KMS-11 (cell line): ENCODE measurements at regions not wholly inside any gene's neighbourhood (a gene's known extent, or its start where the extent isn't known, plus 50 kb on each side); places are given as distances from the start of the nearest gene placed in this dataset.

Experiments used
- H2AFZ ChIP-seq: fragments of 200-600 bp; sonication (generic); 2 replicates; pipeline ENCODE4 v1.6.1; 2016; ENCODE audit warnings: antibody characterized with exemption, mixed run types, low read depth
- H3K27ac ChIP-seq: fragments of 200-600 bp; sonication (generic); 2 replicates; pipeline ENCODE4 v1.6.1; 2016; ENCODE audit warnings: mild to moderate bottlenecking, mixed run types
- H3K27me3 ChIP-seq: fragments of 200-600 bp; sonication (generic); 2 replicates; pipeline ENCODE4 v1.6.1; 2017; ENCODE audit warnings: mild to moderate bottlenecking, low read depth, mixed run types, moderate library complexity; ENCODE audit not compliant: insufficient read depth
- H3K36me3 ChIP-seq: fragments of 200-600 bp; sonication (generic); 2 replicates; pipeline ENCODE4 v1.6.1; 2017; ENCODE audit warnings: mild to moderate bottlenecking, mixed run types; ENCODE audit not compliant: insufficient read depth
- H3K4me1 ChIP-seq: fragments of 200-600 bp; sonication (generic); 2 replicates; pipeline ENCODE4 v1.6.1; 2016; ENCODE audit warnings: mild to moderate bottlenecking, low read depth, mixed run types; ENCODE audit not compliant: poor library complexity, severe bottlenecking
- H3K4me2 ChIP-seq: fragments of 200-600 bp; sonication (generic); 2 replicates; pipeline ENCODE4 v1.7.0; 2016; ENCODE audit warnings: mild to moderate bottlenecking, mixed run types
- H3K4me3 ChIP-seq: fragments of 200-600 bp; sonication (generic); IDR thresholded peaks from 2 replicates; pipeline ENCODE4 v1.6.1; 2017; ENCODE audit warnings: low read depth, low read length, mixed read lengths; ENCODE audit not compliant: insufficient read depth
- H3K79me2 ChIP-seq: fragments of 200-600 bp; sonication (generic); 2 replicates; pipeline ENCODE4 v1.6.1; 2016; ENCODE audit warnings: low read depth, mixed run types; ENCODE audit not compliant: insufficient read depth
- H3K9ac ChIP-seq: fragments of 200-600 bp; sonication (generic); 2 replicates; pipeline ENCODE4 v1.6.1; 2016; ENCODE audit warnings: mild to moderate bottlenecking, mixed run types
- H4K20me1 ChIP-seq: fragments of 200-600 bp; sonication (generic); 2 replicates; pipeline ENCODE4 v1.6.1; 2016; ENCODE audit warnings: mild to moderate bottlenecking, mixed run types; ENCODE audit not compliant: insufficient read depth
- CTCF ChIP-seq: fragments of 200-600 bp; sonication (generic); conservative IDR thresholded peaks from 2 replicates; pipeline ENCODE4 v1.6.1; 2017; ENCODE audit warnings: low read depth, mild to moderate bottlenecking, antibody characterized with exemption, low read length, moderate library complexity, mixed read lengths

- Histone ChIP-seq H3K36me3 (no peaks in the 10 kb centered on the region), H3K4me1 (no peaks in the 10 kb centered on the region), H3K4me2 (no peak overlapping the region), H3K4me3 (no peak overlapping the region), H3K9ac (no peak overlapping the region), H3K27me3 (no peaks in the 10 kb centered on the region), H3K27ac (no peak overlapping the region), H4K20me1 (no peaks in the 10 kb centered on the region), H2AFZ (no peak overlapping the region), H3K79me2 (no peaks in the 10 kb centered on the region)
- TF ChIP-seq CTCF = no peak
These were observed 88.4 kb upstream of the CRIM1 start for GRCh38 chr2:36267194-36267593.

GRCh38 chr2:36266536-36267121, 88.9 kb upstream of the CRIM1 start:
- Histone ChIP-seq H3K9ac (no peak overlapping the region), H3K4me3 (no peak overlapping the region), H3K4me1 (no peaks in the 10 kb centered on the region), H3K36me3 (no peaks in the 10 kb centered on the region), H3K79me2 (no peaks in the 10 kb centered on the region), H4K20me1 (no peaks in the 10 kb centered on the region), H2AFZ (no peak overlapping the region), H3K27me3 (no peaks in the 10 kb centered on the region), H3K4me2 (no peak overlapping the region), H3K27ac (no peak overlapping the region)
- no peak for TF ChIP-seq CTCF

- no peaks in the 10 kb centered on the region for H3K27me3 ChIP-seq
- no peaks in the 10 kb centered on the region for H4K20me1 ChIP-seq
- H3K36me3 ChIP-seq = no peaks in the 10 kb centered on the region
- H2AFZ ChIP-seq = no peak overlapping the region
- H3K27ac ChIP-seq = no peak overlapping the region
- no peak overlapping the region for H3K4me2 ChIP-seq
- H3K4me3 ChIP-seq = no peak overlapping the region
- no peak overlapping the region for H3K9ac ChIP-seq
- H3K79me2 ChIP-seq = no peaks in the 10 kb centered on the region
- TF ChIP-seq CTCF = no peak
- no peaks in the 10 kb centered on the region for H3K4me1 ChIP-seq
These were observed 93.0 kb upstream of the CRIM1 start for GRCh38 chr2:36262581-36262980.

- no peaks in the 10 kb centered on the region for H3K4me1 ChIP-seq
- no peak for TF ChIP-seq CTCF
These were observed 99.7 kb upstream of the CRIM1 start for GRCh38 chr2:36255863-36256262.

More at GRCh38 chr2:36255863-36256262, 99.7 kb upstream of the CRIM1 start:
- Histone ChIP-seq H3K4me2 (no peak overlapping the region), H3K4me3 (no peak overlapping the region), H3K27me3 (no peaks in the 10 kb centered on the region), H3K27ac (no peak overlapping the region), H3K79me2 (no peaks in the 10 kb centered on the region), H3K36me3 (no peaks in the 10 kb centered on the region), H2AFZ (no peak overlapping the region), H4K20me1 (no peaks in the 10 kb centered on the region), H3K9ac (no peak overlapping the region)
